VCaP (cell line): ENCODE measurements at regions not wholly inside any gene's neighbourhood (a gene's known extent, or its start where the extent isn't known, plus 50 kb on each side); places are given as distances from the start of the nearest gene placed in this dataset.

ENCODE experiments used
- H3K27ac ChIP-seq: fragments of 450-650 bp; 2 replicates; pipeline ENCODE4 v1.5.1; 2017
- CTCF ChIP-seq: fragments of 450-650 bp; conservative IDR thresholded peaks from 2 replicates; pipeline ENCODE4 v1.5.1; 2017; ENCODE audit warnings: mild to moderate bottlenecking, moderate library complexity

GRCh38 chr6:139528471-139528870 lies 154.0 kb upstream of the CITED2 start:
- no peak for TF ChIP-seq CTCF
- H3K27ac ChIP-seq, result no peak overlapping the region

- no peak overlapping the region for H3K27ac ChIP-seq
- no peak for TF ChIP-seq CTCF
These were observed 151.0 kb upstream of the CITED2 start for GRCh38 chr6:139525415-139525814.

DNA sequence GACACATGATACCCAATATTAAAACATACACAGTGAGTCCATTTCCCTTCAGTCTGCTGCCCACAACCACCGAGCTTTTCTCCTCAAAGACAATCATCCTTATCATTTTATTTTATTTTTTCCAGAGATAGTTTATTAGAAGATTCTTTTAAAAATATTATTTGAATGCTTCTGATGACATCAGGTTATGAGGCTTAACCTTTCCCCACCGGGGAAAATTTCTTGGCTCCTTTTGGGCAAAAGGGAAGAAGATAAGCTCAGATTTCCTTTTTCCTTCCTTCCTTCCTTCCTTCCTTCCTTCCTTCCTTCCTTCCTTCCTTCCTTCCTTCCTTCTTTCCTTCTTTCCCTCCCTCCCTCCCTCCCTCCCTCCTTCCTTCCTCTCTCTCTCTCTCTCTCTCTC lies 149.5 kb upstream of the CITED2 start:
- no peak for TF ChIP-seq CTCF
- no peak overlapping the region for H3K27ac ChIP-seq

- no peak overlapping the region for H3K27ac ChIP-seq
- no peak for TF ChIP-seq CTCF
These were observed 148.2 kb upstream of the CITED2 start for GRCh38 chr6:139522511-139523220.

GRCh38 chr6:139521338-139521737 lies 146.9 kb upstream of the CITED2 start:
- TF ChIP-seq CTCF, result no peak
- H3K27ac ChIP-seq, result no peak overlapping the region

- H3K27ac ChIP-seq, result no peak overlapping the region
- TF ChIP-seq CTCF, result no peak
These were observed 145.9 kb upstream of the CITED2 start for GRCh38 chr6:139520321-139520768.

DNA sequence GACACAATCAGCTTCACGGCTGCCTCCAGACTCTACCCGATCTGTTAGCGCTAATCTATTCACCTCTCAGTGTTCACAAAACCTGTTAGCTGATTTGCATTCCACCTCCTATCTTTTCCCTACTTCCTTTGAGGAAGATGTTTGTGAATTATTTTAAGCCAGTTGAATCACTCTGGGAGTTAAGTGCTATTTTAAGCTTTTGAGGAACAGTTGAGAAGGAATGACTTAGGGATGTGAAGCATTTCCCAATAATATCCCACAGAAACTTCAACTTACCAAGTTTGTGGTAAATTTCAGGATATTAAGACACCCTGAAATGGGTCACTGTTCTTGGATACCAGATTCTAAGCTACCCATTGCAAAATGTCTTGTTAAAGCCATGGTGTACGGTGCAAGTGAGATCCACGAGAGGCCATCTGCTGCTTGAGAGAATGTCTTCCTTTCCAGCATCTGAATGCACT lies 145.2 kb upstream of the CITED2 start:
- H3K27ac ChIP-seq, result no peak overlapping the region
- no peak for TF ChIP-seq CTCF
